Naive B cell (primary cell): ENCODE measurements at regions not wholly inside any gene's neighbourhood (a gene's known extent, or its start where the extent isn't known, plus 50 kb on each side); places are given as distances from the start of the nearest gene placed in this dataset.
"Not testable (repeated sequence)": the region's sequence is repeated elsewhere in the genome, so short reads cannot be mapped to it uniquely, and the experiment has no call there.

ENCODE experiments used
- ATAC-seq, 2 donors: fragments of 150-1000 bp; cut with Tn5 transposase; 2 replicates each; pipeline ENCODE4 v1.10.0; 2021; ENCODE audit warnings: low read depth in 2 of 2, mild to moderate bottlenecking in 2 of 2, moderate library complexity in 2 of 2
- DNase-seq: peaks from one replicate; pipeline ENCODE4 v3.0.0; 2022
- H3K27ac Mint-ChIP-seq, 6 donors: one replicate each; pipeline ENCODE4 v1.8.0; 2020 to 2022; ENCODE audit warnings: mild to moderate bottlenecking in 6 of 6, mixed read lengths in 6 of 6, moderate library complexity in 5 of 6, inconsistent platforms in 2 of 6
- H3K27me3 Mint-ChIP-seq, 3 donors: one replicate each; pipeline ENCODE4 v1.8.0; 2021 to 2022; ENCODE audit warnings: mixed read lengths in 3 of 3, mild to moderate bottlenecking in 1 of 3
- H3K36me3 Mint-ChIP-seq, 2 donors: one replicate each; pipeline ENCODE4 v1.8.0; 2020 to 2022; ENCODE audit warnings: mixed read lengths in 2 of 2, inconsistent platforms in 1 of 2, mild to moderate bottlenecking in 1 of 2
- H3K4me1 Mint-ChIP-seq, 3 donors: one replicate each; pipeline ENCODE4 v1.8.0; 2020 to 2022; ENCODE audit warnings: mixed read lengths in 3 of 3, inconsistent platforms in 1 of 3, mild to moderate bottlenecking in 1 of 3, moderate library complexity in 1 of 3
- H3K4me3 Mint-ChIP-seq, 8 donors: one replicate each; pipeline ENCODE4 v1.8.0; 2020 to 2022; ENCODE audit warnings: mild to moderate bottlenecking in 8 of 8, mixed read lengths in 8 of 8, moderate library complexity in 8 of 8, inconsistent platforms in 2 of 8
- H3K9me3 Mint-ChIP-seq, 7 donors: one replicate each; pipeline ENCODE4 v1.8.0; 2020 to 2022; ENCODE audit warnings: mixed read lengths in 7 of 7, mild to moderate bottlenecking in 5 of 7, inconsistent platforms in 2 of 7, moderate library complexity in 1 of 7

GRCh38 chr1:219076326-219076937 lies 97.2 kb upstream of the LYPLAL1 start:
- Mint-ChIP-seq H3K4me3 (no peak overlapping the region), H3K27ac (no peak overlapping the region)

GRCh38 chr1:219077767-219078166 lies 95.9 kb upstream of the LYPLAL1 start:
- DNase-seq, H3K9me3 Mint-ChIP-seq, H3K27ac Mint-ChIP-seq, H3K4me3 Mint-ChIP-seq, H3K36me3 Mint-ChIP-seq, H3K27me3 Mint-ChIP-seq, ATAC-seq: not testable (repeated sequence)
- peaks cover 11 to 17% (median 12%) of the 10 kb centered on the region in 3 donors for H3K4me1 Mint-ChIP-seq

More at GRCh38 chr1:219076326-219076937, 97.2 kb upstream of the LYPLAL1 start:
- peaks cover 0 to 4% (median under 1%) of the 10 kb centered on the region in 3 donors for H3K4me1 Mint-ChIP-seq
- ATAC-seq (no peak), DNase-seq (no peak)
- peaks cover 0 to 5% of the 10 kb centered on the region in 2 donors for H3K36me3 Mint-ChIP-seq
- peaks cover 0 to 6% (median 0%) of the 10 kb centered on the region in 3 donors for H3K27me3 Mint-ChIP-seq
- peaks cover 0 to 19% (median 7%) of the 10 kb centered on the region in 7 donors for H3K9me3 Mint-ChIP-seq

DNA sequence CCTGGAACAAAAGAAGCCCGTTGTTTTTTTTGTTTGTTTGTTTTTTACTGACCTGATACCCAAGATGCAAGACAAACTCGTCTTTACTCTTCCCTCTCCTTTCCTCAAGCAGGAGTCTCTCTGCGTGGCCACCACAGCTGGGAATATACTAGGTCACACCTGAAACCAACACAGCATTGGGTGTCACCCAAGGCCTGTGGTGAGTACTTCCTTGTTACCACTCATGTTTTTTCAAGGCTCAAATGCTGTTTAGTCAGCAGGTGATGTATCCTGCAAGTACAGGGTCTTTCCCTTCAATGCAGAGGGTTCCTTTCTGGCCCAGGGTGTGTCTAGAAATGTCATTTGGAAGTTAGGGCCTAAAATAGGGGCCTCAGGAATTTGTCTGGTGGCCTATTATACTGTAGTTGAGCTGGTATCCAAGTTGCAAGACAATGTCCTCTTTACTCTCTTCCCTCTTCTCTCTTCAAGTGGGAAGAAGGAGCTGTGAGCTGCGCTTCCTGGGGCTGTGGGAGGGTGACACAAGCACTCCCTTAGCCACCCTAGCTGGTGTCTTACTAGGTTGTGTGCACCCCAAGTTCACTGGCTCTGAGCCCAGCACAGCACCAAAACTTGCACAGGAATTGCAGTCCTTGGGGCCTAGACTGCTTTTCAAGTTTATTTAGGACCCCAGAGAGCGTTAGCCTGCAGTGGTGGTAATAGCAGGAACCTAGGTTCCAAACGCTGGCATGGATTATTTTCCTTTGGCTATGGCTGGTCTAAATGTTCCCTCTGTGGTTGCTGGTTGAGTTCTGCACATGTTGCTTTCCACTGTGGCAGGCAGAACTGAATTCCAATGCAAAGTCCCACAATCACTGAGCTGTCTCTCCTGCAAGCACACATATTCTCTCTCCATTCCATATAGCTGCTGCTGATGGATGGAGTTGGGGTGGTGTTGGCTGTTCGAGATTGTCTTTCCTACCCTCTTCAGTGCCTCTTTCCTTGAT lies 91.4 kb upstream of the LYPLAL1 start:
- H3K36me3 Mint-ChIP-seq, result no peaks in the 10 kb centered on the region
- peak overlapping the region in 3 of 8 donors; percentile 7 to 67 (median 65) for H3K4me3 Mint-ChIP-seq
- peaks cover 13 to 23% (median 19%) of the 10 kb centered on the region in 3 donors for H3K4me1 Mint-ChIP-seq
- ATAC-seq (peak; percentile 56 to 70), DNase-seq (no peak)
- peak overlapping the region in 5 of 6 donors; percentile 0 to 71 (median 51) for H3K27ac Mint-ChIP-seq
- H3K9me3 Mint-ChIP-seq, result peaks cover 0 to 4% (median 2%) of the 10 kb centered on the region in 7 donors
- peaks cover 0 to 23% (median 0%) of the 10 kb centered on the region in 3 donors for H3K27me3 Mint-ChIP-seq

GRCh38 chr1:219083631-219084030 lies 90.0 kb upstream of the LYPLAL1 start:
- peaks cover 0 to 23% (median 0%) of the 10 kb centered on the region in 3 donors for H3K27me3 Mint-ChIP-seq
- no peak overlapping the region for H3K27ac Mint-ChIP-seq
- no peak for ATAC-seq
- H3K36me3 Mint-ChIP-seq, result no peaks in the 10 kb centered on the region
- peaks cover 18 to 27% (median 27%) of the 10 kb centered on the region in 3 donors for H3K4me1 Mint-ChIP-seq
- H3K4me3 Mint-ChIP-seq, result no peak overlapping the region
- no peak for DNase-seq
- peaks cover 0 to 4% (median 0%) of the 10 kb centered on the region in 7 donors for H3K9me3 Mint-ChIP-seq

- no peaks in the 10 kb centered on the region for H3K36me3 Mint-ChIP-seq
- DNase-seq, result no peak
- peaks cover 33 to 42% (median 41%) of the 10 kb centered on the region in 3 donors for H3K4me1 Mint-ChIP-seq
- peaks cover 0 to 5% (median 0%) of the 10 kb centered on the region in 7 donors for H3K9me3 Mint-ChIP-seq
- no peak overlapping the region for H3K4me3 Mint-ChIP-seq
- ATAC-seq, result no peak
- no peak overlapping the region for H3K27ac Mint-ChIP-seq
- peaks cover 0 to 17% (median 0%) of the 10 kb centered on the region in 3 donors for H3K27me3 Mint-ChIP-seq
These were observed 88.6 kb upstream of the LYPLAL1 start for GRCh38 chr1:219085082-219085481.

GRCh38 chr1:219085988-219086387 lies 87.7 kb upstream of the LYPLAL1 start:
- H3K27me3 Mint-ChIP-seq, result peaks cover 0 to 17% (median 0%) of the 10 kb centered on the region in 3 donors
- H3K9me3 Mint-ChIP-seq, result peaks cover 0 to 7% (median 4%) of the 10 kb centered on the region in 7 donors
- peaks cover 0 to 7% of the 10 kb centered on the region in 2 donors for H3K36me3 Mint-ChIP-seq
- DNase-seq (no peak), ATAC-seq (no peak)
- H3K4me1 Mint-ChIP-seq, result peaks cover 42 to 51% (median 48%) of the 10 kb centered on the region in 3 donors
- no peak overlapping the region for H3K4me3 Mint-ChIP-seq
- no peak overlapping the region for H3K27ac Mint-ChIP-seq

DNA sequence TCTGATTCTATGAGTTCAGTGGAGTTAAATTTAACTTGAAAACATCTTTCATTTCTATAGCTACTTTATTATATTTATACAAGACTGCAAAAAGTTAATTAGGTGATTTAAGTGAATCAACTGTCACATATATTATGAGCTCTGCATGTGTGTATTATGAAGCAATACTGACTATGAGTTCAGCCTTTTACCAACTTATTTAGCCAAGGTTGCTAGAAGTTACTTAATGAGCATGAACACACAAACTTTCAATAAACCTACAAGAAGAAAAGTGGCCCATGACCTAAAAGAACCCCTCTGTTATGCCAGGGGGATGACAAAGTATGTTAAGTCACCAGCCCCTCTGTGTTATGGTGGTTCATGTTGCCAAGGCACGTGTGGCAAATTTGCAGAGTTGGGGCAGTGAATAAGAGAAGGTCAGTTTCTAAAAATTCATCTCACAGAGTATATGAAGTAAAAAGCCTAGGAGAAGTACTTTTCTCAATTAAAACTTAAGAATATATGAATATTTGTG lies 86.7 kb upstream of the LYPLAL1 start:
- H3K27ac Mint-ChIP-seq, result no peak overlapping the region
- peaks cover 48 to 52% (median 49%) of the 10 kb centered on the region in 3 donors for H3K4me1 Mint-ChIP-seq

DNA sequence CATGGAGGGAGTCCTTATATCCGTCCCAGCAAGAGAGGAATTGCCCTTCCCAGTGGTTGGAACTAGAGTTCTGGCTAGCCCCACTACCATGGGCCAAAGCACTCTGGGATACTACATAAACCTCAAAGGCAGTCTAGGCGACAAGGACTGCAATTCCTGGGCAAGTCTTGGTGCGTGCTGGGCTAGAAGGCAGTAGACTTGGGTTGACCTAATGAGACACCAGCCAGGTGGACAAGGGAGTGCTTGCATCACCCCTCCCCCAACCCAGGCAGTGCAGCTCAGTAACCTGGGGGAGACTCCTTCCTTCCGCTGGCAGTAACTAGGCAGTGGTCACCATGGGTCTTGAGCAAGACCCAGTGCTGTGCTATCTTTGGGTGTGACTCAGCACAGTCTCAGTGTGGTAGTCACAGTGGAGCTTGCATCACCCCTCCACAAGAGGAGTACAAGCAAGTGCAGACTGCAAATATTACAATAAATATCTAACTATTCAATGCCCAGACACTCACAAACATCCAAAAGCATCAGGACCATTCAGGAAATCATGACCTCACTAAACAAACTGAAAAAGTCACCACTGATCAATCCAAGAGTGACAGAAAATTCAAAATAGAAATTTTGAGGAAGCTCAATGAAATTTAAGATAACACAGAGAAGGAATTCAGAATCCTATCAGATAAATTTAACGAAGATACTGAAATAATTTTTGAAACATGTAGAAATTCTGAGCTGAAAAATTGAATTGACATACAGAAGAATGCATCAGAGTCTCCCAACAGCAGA lies 84.7 kb upstream of the LYPLAL1 start:
- no peak for ATAC-seq

More for the DNA sequence above, 86.7 kb upstream of the LYPLAL1 start:
- ATAC-seq, result no peak
- Mint-ChIP-seq H3K27me3 (peaks cover 0 to 17% (median 0%) of the 10 kb centered on the region in 3 donors), H3K36me3 (peaks cover 7 to 8% of the 10 kb centered on the region in 2 donors), H3K9me3 (peaks cover under 1 to 15% (median 9%) of the 10 kb centered on the region in 7 donors), H3K4me3 (no peak overlapping the region)
- no peak for DNase-seq

DNA sequence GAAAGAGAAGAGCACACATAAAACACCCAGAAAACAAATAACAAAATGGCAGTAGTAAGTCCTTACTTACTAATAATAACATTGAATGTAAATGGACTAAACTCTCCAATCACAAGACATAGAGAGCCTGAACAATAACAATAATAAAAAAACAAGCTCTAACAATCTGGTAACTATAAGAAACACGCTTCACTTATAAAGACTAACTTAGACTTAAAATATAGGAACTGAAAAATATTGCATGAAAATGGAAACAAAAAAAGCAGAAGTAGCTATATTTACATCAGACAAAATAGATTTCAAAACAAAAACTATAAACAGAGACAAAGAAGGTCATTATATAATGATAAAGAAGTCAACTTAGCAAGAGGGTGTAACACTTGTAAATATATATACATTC lies 83.1 kb upstream of the LYPLAL1 start:
- Mint-ChIP-seq H3K27me3 (peaks cover 0 to 6% (median 0%) of the 10 kb centered on the region in 3 donors), H3K36me3 (peaks cover 7 to 8% of the 10 kb centered on the region in 2 donors), H3K4me1 (peaks cover 39 to 46% (median 39%) of the 10 kb centered on the region in 3 donors), H3K9me3 (peaks cover 0 to 34% (median 23%) of the 10 kb centered on the region in 7 donors), H3K27ac (peak overlapping the region; percentile 70 to 99 (median 89)), H3K4me3 (peak overlapping the region; percentile 1 to 86 (median 62))
- ATAC-seq, result peak; percentile 95
- DNase-seq, result peak; percentile 51

More for the DNA sequence above, 84.7 kb upstream of the LYPLAL1 start:
- Mint-ChIP-seq H3K4me3 (peak overlapping the region in 5 of 8 donors; percentile 48 to 74 (median 57)), H3K9me3 (peaks cover 0 to 34% (median 23%) of the 10 kb centered on the region in 7 donors), H3K4me1 (peaks cover 39 to 46% (median 39%) of the 10 kb centered on the region in 3 donors), H3K36me3 (peaks cover 7 to 8% of the 10 kb centered on the region in 2 donors), H3K27ac (peak overlapping the region; percentile 47 to 99 (median 76)), H3K27me3 (peaks cover 0 to 11% (median 0%) of the 10 kb centered on the region in 3 donors)
- DNase-seq, result no peak

- Mint-ChIP-seq H3K36me3 (peaks cover 7 to 8% of the 10 kb centered on the region in 2 donors), H3K27ac (peak overlapping the region in 2 of 6 donors; percentile 8 to 94), H3K27me3 (no peaks in the 10 kb centered on the region), H3K4me1 (peaks cover 33 to 46% (median 39%) of the 10 kb centered on the region in 3 donors), H3K4me3 (no peak overlapping the region), H3K9me3 (peaks cover 1 to 39% (median 27%) of the 10 kb centered on the region in 7 donors)
- ATAC-seq, result no peak
- DNase-seq, result no peak
These were observed 81.5 kb upstream of the LYPLAL1 start for GRCh38 chr1:219092206-219092605.

DNA sequence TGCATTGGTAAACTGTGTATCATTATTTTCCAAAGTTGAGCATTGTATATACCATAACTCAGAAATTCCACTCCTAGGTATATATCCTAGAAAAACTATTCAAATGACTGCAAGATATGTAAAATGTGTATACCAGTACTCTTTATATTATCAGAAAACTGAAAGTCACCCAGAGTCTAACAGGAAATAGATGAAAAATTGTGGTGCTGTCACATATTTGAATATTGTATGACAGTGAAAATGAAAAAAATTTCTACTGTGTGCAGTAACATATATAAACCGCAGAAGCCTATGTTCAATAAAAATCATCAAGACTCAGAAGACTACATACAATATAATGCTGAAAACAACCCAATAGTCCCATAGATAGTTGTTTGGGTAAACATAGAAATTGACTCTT lies 74.4 kb upstream of the LYPLAL1 start:
- no peaks in the 10 kb centered on the region for H3K36me3 Mint-ChIP-seq

GRCh38 chr1:219100059-219100458 lies 73.6 kb upstream of the LYPLAL1 start:
- DNase-seq (no peak), ATAC-seq (no peak)
- Mint-ChIP-seq H3K27me3 (no peaks in the 10 kb centered on the region), H3K4me1 (peaks cover 0 to 12% (median 0%) of the 10 kb centered on the region in 3 donors), H3K9me3 (peaks cover 0 to 9% (median 3%) of the 10 kb centered on the region in 7 donors), H3K36me3 (no peaks in the 10 kb centered on the region), H3K4me3 (no peak overlapping the region), H3K27ac (no peak overlapping the region)

More for the DNA sequence above, 74.4 kb upstream of the LYPLAL1 start:
- no peak overlapping the region for H3K27ac Mint-ChIP-seq
- DNase-seq (no peak), ATAC-seq (no peak)
- no peaks in the 10 kb centered on the region for H3K27me3 Mint-ChIP-seq
- no peak overlapping the region for H3K4me3 Mint-ChIP-seq
- H3K9me3 Mint-ChIP-seq, result peaks cover 0 to 9% (median 3%) of the 10 kb centered on the region in 7 donors
- H3K4me1 Mint-ChIP-seq, result peaks cover 0 to 12% (median 0%) of the 10 kb centered on the region in 3 donors
